GM23338 (cell line): ENCODE measurements at regions not wholly inside any gene's neighbourhood (a gene's known extent, or its start where the extent isn't known, plus 50 kb on each side); places are given as distances from the start of the nearest gene placed in this dataset.

Experiments
- ATAC-seq: fragments of 200-7000 bp; cut with Tn5 transposase; 3 replicates; pipeline ENCODE4 v1.9.1; 2020
- DNase-seq: peaks from one replicate; pipeline ENCODE4 v3.0.0-alpha.2; 2015; ENCODE audit warnings: low spot score
- H2AFZ ChIP-seq: fragments of 200-600 bp; sonication (generic); 2 replicates; pipeline ENCODE4 v1.8.0; 2016; ENCODE audit warnings: antibody characterized with exemption, mild to moderate bottlenecking, moderate library complexity
- H3F3A ChIP-seq: fragments of 200-600 bp; sonication (generic); replicated peaks from 2 replicates; pipeline ENCODE4 v1.8.0; 2017; ENCODE audit warnings: antibody characterized with exemption, mixed run types, low read depth
- H3K27ac ChIP-seq: fragments of 200-600 bp; sonication (generic); 2 replicates; pipeline ENCODE4 v1.6.1; 2016; ENCODE audit warnings: low read depth
- H3K27me3 ChIP-seq: fragments of 200-600 bp; sonication (generic); 2 replicates; pipeline ENCODE4 v1.8.0; 2016; ENCODE audit warnings: mild to moderate bottlenecking, mixed run types, moderate library complexity; ENCODE audit not compliant: insufficient read depth
- H3K36me3 ChIP-seq: fragments of 200-600 bp; sonication (generic); 2 replicates; pipeline ENCODE4 v1.8.0; 2016; ENCODE audit warnings: mild to moderate bottlenecking; ENCODE audit not compliant: insufficient read depth
- H3K4me1 ChIP-seq: fragments of 200-600 bp; sonication (generic); 2 replicates; pipeline ENCODE4 v1.8.0; 2016; ENCODE audit warnings: mild to moderate bottlenecking, moderate library complexity; ENCODE audit not compliant: insufficient read depth
- H3K4me2 ChIP-seq: fragments of 200-600 bp; sonication (generic); 2 replicates; pipeline ENCODE4 v1.7.1; 2017; ENCODE audit warnings: mixed run types
- H3K4me3 ChIP-seq: fragments of 200-600 bp; sonication (generic); 2 replicates; pipeline ENCODE4 v1.6.1; 2016; ENCODE audit warnings: mixed run types
- H3K79me2 ChIP-seq: fragments of 200-600 bp; sonication (generic); replicated peaks from 2 replicates; pipeline ENCODE4 v1.8.0; 2017; ENCODE audit warnings: mild to moderate bottlenecking; ENCODE audit not compliant: insufficient read depth
- H3K9me2 ChIP-seq: fragments of 200-600 bp; sonication (generic); 2 replicates; pipeline ENCODE4 v1.8.0; 2017; ENCODE audit not compliant: insufficient read depth
- H4K20me1 ChIP-seq: fragments of 200-600 bp; sonication (generic); replicated peaks from 2 replicates; pipeline ENCODE4 v1.8.0; 2017; ENCODE audit warnings: mild to moderate bottlenecking; ENCODE audit not compliant: insufficient read depth
- H3K27ac Mint-ChIP-seq: 2 replicates; pipeline ENCODE4 v1.8.0; 2020; ENCODE audit warnings: inconsistent platforms, mild to moderate bottlenecking, moderate library complexity, mixed read lengths
- H3K27me3 Mint-ChIP-seq: 3 replicates; pipeline ENCODE4 v1.8.0; 2022; ENCODE audit warnings: low read depth, mild to moderate bottlenecking, moderate library complexity, mixed read lengths, inconsistent platforms; ENCODE audit not compliant: insufficient read depth, poor library complexity
- H3K36me3 Mint-ChIP-seq: 3 replicates; pipeline ENCODE4 v1.8.0; 2021; ENCODE audit warnings: low read depth, mild to moderate bottlenecking, inconsistent platforms, moderate library complexity, mixed read lengths
- H3K4me1 Mint-ChIP-seq: 3 replicates; pipeline ENCODE4 v1.8.0; 2020; ENCODE audit warnings: mild to moderate bottlenecking, inconsistent platforms, mixed read lengths
- H3K4me3 Mint-ChIP-seq: 3 replicates; pipeline ENCODE4 v1.8.0; 2021; ENCODE audit warnings: moderate library complexity, mild to moderate bottlenecking, inconsistent platforms, mixed read lengths
- H3K9me3 Mint-ChIP-seq: 3 replicates; pipeline ENCODE4 v1.8.0; 2020; ENCODE audit warnings: moderate library complexity, mild to moderate bottlenecking, inconsistent platforms, mixed read lengths
- CREB1 ChIP-seq: fragments of 250-450 bp; sonication (Bioruptor Pico); IDR thresholded peaks from 2 replicates; pipeline ENCODE4 v1.5.0; 2020; ENCODE audit warnings: low read depth, mild to moderate bottlenecking, moderate library complexity
- CTCF ChIP-seq, 2 experiments: fragments of 200-600 bp in 1 of 2; sonication (generic) in 1 of 2; conservative IDR thresholded peaks; 2 replicates each; pipeline versions ENCODE4 v1.5.1 to v1.6.1; 2016 to 2017; ENCODE audit warnings: antibody characterized with exemption in 2 of 2, low read depth in 2 of 2, mild to moderate bottlenecking in 2 of 2, moderate library complexity in 1 of 2
- ETS1 ChIP-seq: IDR thresholded peaks from 2 replicates; pipeline ENCODE4 v1.6.1; 2016; ENCODE audit warnings: antibody characterized with exemption
- EZH2 ChIP-seq: fragments of 200-600 bp; sonication (generic); IDR thresholded peaks from one replicate; pipeline ENCODE4 v1.8.0; 2017; ENCODE audit warnings: antibody characterized with exemption, mild to moderate bottlenecking, low read depth; ENCODE audit not compliant: unreplicated experiment
- EZH2phosphoT487 ChIP-seq: fragments of 200-600 bp; sonication (generic); IDR thresholded peaks from one replicate; pipeline ENCODE4 v1.8.1; 2018; ENCODE audit warnings: antibody characterized with exemption; ENCODE audit not compliant: unreplicated experiment
- JUNB ChIP-seq: IDR thresholded peaks from one replicate; pipeline ENCODE4 v1.6.1; 2016; ENCODE audit warnings: antibody characterized with exemption; ENCODE audit not compliant: unreplicated experiment
- NANOG ChIP-seq: IDR thresholded peaks from 2 replicates; pipeline ENCODE4 v1.6.1; 2016; ENCODE audit warnings: antibody characterized with exemption, borderline replicate concordance
- ZNF114 ChIP-seq: fragments of 250-450 bp; sonication (Bioruptor Pico); IDR thresholded peaks from 2 replicates; pipeline ENCODE4 v1.5.0; 2020; ENCODE audit warnings: mild to moderate bottlenecking, moderate library complexity
- TF ChIP-seq, protein P1 (sequence below): fragments of 250-450 bp; sonication (Bioruptor Pico); IDR thresholded peaks from 2 replicates; pipeline ENCODE4 v1.5.0; 2020; ENCODE audit warnings: mild to moderate bottlenecking, moderate library complexity

DNA sequence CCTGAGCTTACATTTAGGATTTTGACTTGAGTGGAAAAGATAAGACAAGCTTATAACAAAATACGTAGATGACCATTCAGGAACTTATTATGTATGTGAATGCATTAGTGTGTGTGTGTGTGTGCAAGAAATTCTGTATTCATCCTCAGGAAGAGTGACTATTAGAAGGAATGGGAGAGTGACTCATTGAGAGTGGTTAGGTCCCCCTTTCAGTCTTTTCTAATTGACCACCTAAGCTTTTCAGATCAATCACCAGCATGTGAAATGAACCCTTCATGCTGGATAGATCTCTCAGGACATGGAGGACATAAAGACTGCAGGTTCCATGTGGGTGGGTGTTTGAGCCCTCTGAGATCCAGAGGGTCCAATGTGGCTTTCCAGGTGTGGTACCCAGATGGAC is 153.5 kb downstream of the MBL2 start:
- DNase-seq (no peak), ATAC-seq (no peak)
- TF ChIP-seq CTCF (conservative IDR thresholded peaks at IDR 0.05; ENCODE audit: low read depth in 2 of 2): no peak
- no peak overlapping the region for H3K27ac ChIP-seq
- no peaks in the 10 kb centered on the region for H3K27me3 Mint-ChIP-seq
- H4K20me1 ChIP-seq: no peaks in the 10 kb centered on the region
- H3K4me3 Mint-ChIP-seq: no peak overlapping the region
- H3K9me3 Mint-ChIP-seq: no peaks in the 10 kb centered on the region
- no peaks in the 10 kb centered on the region for H3K4me1 ChIP-seq
- H3K27ac Mint-ChIP-seq: no peak overlapping the region
- H3K9me2 ChIP-seq: no peaks in the 10 kb centered on the region
- H3K4me3 ChIP-seq: no peak overlapping the region
- H3F3A ChIP-seq: no peaks in the 10 kb centered on the region
- H3K27me3 ChIP-seq: no peaks in the 10 kb centered on the region
- H3K36me3 ChIP-seq: no peaks in the 10 kb centered on the region
- H2AFZ ChIP-seq: no peak overlapping the region
- H3K4me1 Mint-ChIP-seq: no peaks in the 10 kb centered on the region
- no peaks in the 10 kb centered on the region for H3K36me3 Mint-ChIP-seq
- no peaks in the 10 kb centered on the region for H3K79me2 ChIP-seq
- H3K4me2 ChIP-seq: no peak overlapping the region

GRCh38 chr10:52621635-52622079 is 150.9 kb downstream of the MBL2 start:
- no peak for ATAC-seq
- Histone ChIP-seq H3K27ac (no peak overlapping the region), H3K79me2 (no peaks in the 10 kb centered on the region), H3K9me2 (no peaks in the 10 kb centered on the region), H3K4me2 (no peak overlapping the region), H3K4me3 (no peak overlapping the region), H3K27me3 (no peaks in the 10 kb centered on the region), H4K20me1 (no peaks in the 10 kb centered on the region), H2AFZ (no peak overlapping the region), H3K36me3 (no peaks in the 10 kb centered on the region), H3K4me1 (no peaks in the 10 kb centered on the region), H3F3A (no peaks in the 10 kb centered on the region)
- Mint-ChIP-seq H3K36me3 (no peaks in the 10 kb centered on the region), H3K4me1 (no peaks in the 10 kb centered on the region), H3K27ac (no peak overlapping the region), H3K4me3 (no peak overlapping the region), H3K9me3 (no peaks in the 10 kb centered on the region), H3K27me3 (no peaks in the 10 kb centered on the region)
- no peak for DNase-seq
- TF ChIP-seq CREB1 (no peak), ZNF114 (CRISPR knock-in tag) (no peak), NANOG (no peak), ETS1 (no peak), EZH2 (no peak), EZH2phosphoT487 (no peak), CTCF (conservative IDR thresholded peaks at IDR 0.05; ENCODE audit: low read depth in 2 of 2) (no peak), JUNB (no peak)
- TF ChIP-seq, protein P1, sequence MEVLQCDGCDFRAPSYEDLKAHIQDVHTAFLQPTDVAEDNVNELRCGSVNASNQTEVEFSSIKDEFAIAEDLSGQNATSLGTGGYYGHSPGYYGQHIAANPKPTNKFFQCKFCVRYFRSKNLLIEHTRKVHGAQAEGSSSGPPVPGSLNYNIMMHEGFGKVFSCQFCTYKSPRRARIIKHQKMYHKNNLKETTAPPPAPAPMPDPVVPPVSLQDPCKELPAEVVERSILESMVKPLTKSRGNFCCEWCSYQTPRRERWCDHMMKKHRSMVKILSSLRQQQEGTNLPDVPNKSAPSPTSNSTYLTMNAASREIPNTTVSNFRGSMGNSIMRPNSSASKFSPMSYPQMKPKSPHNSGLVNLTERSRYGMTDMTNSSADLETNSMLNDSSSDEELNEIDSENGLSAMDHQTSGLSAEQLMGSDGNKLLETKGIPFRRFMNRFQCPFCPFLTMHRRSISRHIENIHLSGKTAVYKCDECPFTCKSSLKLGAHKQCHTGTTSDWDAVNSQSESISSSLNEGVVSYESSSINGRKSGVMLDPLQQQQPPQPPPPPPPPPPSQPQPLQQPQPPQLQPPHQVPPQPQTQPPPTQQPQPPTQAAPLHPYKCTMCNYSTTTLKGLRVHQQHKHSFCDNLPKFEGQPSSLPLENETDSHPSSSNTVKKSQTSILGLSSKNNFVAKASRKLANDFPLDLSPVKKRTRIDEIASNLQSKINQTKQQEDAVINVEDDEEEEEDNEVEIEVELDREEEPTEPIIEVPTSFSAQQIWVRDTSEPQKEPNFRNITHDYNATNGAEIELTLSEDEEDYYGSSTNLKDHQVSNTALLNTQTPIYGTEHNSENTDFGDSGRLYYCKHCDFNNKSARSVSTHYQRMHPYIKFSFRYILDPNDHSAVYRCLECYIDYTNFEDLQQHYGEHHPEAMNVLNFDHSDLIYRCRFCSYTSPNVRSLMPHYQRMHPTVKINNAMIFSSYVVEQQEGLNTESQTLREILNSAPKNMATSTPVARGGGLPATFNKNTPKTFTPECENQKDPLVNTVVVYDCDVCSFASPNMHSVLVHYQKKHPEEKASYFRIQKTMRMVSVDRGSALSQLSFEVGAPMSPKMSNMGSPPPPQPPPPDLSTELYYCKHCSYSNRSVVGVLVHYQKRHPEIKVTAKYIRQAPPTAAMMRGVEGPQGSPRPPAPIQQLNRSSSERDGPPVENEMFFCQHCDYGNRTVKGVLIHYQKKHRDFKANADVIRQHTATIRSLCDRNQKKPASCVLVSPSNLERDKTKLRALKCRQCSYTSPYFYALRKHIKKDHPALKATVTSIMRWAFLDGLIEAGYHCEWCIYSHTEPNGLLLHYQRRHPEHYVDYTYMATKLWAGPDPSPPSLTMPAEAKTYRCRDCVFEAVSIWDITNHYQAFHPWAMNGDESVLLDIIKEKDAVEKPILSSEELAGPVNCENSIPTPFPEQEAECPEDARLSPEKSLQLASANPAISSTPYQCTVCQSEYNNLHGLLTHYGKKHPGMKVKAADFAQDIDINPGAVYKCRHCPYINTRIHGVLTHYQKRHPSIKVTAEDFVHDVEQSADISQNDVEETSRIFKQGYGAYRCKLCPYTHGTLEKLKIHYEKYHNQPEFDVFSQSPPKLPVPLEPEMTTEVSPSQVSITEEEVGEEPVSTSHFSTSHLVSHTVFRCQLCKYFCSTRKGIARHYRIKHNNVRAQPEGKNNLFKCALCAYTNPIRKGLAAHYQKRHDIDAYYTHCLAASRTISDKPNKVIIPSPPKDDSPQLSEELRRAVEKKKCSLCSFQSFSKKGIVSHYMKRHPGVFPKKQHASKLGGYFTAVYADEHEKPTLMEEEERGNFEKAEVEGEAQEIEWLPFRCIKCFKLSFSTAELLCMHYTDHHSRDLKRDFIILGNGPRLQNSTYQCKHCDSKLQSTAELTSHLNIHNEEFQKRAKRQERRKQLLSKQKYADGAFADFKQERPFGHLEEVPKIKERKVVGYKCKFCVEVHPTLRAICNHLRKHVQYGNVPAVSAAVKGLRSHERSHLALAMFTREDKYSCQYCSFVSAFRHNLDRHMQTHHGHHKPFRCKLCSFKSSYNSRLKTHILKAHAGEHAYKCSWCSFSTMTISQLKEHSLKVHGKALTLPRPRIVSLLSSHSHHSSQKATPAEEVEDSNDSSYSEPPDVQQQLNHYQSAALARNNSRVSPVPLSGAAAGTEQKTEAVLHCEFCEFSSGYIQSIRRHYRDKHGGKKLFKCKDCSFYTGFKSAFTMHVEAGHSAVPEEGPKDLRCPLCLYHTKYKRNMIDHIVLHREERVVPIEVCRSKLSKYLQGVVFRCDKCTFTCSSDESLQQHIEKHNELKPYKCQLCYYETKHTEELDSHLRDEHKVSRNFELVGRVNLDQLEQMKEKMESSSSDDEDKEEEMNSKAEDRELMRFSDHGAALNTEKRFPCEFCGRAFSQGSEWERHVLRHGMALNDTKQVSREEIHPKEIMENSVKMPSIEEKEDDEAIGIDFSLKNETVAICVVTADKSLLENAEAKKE (CRISPR knock-in tag): no peak
